Amniotic stem cell (primary cell): ENCODE measurements at regions not wholly inside any gene's neighbourhood (a gene's known extent, or its start where the extent isn't known, plus 50 kb on each side); places are given as distances from the start of the nearest gene placed in this dataset.

Experiments used
- DNase-seq: peaks from one replicate; lab custom pipeline; 2025; lab: John Stamatoyannopoulos, UW

GRCh38 chr1:244157731-244158438 lies 106.8 kb downstream of the ZBTB18 start:
- no peak for DNase-seq

- DNase-seq, result no peak
These were observed 108.6 kb downstream of the ZBTB18 start for GRCh38 chr1:244159646-244160045.

DNA sequence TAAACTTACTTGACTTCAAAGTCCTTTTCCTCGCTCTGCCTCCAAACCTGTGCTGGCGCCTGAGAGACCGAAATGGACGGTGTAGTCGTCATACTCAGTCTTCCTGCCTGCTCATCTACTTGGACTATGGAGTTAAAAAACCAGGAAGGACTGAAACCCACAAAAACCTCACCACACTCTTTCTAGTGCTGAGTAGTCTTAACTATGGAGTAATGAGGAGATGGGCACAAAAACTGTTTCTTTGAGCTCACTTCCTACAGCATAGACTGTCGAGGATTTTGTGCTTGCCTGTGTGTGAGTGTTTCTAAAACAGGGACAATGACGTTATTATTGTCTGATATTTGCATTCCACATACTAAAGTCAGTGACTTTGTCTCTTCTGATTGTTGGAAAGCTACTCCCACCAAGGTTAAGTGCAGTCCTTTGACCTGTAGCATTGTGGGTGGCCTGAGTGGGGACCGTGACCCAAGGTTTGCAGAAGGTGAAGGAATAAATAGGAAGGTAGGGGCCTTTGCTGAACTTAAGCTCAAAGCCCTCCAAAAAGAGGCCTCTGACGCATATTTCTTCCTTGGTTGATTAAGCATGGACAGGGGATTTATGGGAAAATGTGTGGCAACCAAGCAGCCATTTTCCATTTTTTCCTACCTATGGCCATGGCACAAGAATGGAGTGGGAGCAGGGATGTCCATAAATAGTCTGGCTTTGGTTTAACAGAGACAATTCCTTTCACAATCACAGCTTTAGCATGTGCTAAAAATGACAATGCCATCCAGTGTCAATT lies 109.6 kb downstream of the ZBTB18 start:
- no peak for DNase-seq

DNA sequence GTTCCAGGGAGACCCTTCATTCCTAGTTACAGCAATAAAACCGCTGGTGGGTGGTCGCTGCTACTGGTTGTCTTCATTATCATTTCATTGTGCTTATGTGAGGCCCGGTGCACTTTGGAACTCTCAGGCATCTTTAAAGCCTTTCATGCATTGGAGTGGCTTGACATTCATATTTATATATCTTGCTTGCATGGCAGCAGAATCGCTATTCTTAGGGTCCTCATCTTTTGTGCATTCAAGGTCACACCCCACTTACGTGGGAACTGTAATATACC lies 110.1 kb downstream of the ZBTB18 start:
- no peak for DNase-seq

- no peak for DNase-seq
These were observed 111.9 kb downstream of the ZBTB18 start for GRCh38 chr1:244162786-244163530.

DNA sequence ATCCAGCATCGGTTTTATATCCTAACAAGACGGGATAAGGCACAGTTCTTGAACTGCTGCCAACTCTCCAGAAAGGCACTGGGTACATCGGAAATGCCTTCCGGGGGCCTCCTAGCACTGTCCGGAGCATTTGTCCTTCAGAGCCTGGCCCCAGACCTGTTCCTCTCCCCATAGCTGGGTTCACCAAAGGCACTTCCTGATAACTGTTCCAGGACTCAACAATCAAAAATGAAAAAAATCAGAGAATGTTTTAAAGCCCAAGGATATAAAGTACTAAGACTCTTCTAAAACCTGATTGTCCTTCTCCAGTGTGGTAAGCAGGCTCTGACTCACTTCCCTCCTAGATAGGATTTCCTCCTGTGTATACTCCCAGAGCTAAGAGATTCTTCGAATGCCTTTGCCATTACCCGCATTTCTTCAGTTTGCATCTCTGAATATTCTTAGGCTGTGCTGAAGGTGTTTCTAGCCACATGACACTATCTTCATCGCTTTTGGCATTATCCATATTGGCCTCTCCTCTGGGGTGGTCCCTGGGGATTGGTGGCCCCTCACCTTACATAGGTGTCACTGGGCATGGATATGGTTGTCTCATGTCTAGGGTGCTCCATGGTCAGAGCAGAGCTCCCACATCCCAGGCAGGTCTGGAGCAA lies 112.9 kb downstream of the ZBTB18 start:
- DNase-seq, result peak; percentile 89

DNA sequence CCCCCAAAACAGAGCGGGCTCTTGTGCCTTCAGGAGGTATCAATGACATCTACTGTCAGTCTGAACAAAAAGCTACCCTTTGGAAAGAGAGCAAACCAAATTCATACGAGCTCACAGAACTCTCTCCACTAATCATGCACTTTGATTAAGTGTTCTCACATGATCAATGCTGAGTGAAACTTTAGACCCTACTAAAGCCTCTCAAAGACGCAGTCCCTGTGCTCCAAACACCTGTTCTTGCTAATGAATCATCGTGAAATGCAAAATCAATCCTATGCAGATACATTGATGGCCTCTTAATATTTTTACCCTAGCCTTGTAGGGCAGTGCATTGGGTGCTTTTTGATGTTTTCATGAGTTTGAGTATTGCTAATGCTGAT lies 113.4 kb downstream of the ZBTB18 start:
- no peak for DNase-seq

DNA sequence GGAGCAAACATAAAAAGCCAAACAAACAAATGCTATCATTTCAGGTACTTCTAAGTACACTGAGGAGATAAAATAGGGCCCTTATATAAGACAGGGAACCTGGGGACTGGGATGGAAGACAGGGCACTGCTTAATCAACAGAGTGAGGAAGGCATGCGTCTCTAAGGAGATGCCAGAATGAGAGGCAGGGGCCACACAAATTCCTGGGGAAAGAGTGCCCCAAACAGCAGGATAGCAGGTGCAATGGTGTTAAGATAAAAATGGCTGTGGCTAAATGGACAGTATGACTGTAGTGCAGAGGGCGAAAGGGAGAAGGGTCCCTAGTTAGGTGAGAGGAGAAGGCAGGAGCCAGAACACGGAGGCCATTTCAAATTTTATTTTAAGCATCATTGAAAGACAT lies 113.9 kb downstream of the ZBTB18 start:
- no peak for DNase-seq

GRCh38 chr1:244165701-244166100 lies 114.6 kb downstream of the ZBTB18 start:
- DNase-seq, result no peak

DNA sequence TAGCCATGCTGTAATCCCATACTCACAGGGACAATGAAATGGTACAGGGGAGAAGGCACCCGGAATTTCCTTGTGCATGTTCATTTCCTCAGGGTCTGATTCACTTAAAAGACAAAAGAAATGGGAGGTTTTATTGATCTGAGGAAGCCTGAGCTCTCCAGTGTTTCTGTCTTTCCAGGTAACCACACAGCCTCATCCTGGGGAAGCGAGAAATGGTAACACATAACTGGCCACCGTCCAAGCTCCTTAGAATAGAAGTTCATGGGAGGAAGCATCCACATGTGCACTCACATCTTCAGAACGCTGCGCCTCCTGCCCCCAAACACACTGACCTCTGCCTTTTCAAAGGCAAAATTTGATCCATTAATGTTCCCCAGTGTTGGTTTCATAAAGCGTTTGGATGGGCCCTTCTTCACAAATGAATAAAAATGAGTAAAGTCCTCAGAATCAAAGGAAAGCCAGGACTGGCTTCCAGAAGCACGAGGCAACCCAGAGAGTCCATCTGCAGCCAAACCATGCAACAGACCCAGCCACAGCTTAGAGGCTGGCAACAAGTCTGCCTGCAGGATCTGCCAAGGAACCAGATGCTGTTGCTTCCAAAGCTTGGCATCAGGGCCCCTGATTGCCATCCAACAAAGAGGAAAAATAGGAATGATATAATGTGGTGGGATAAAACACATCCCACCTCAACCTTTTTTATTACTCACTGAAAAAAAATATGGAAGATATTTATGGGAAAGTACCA lies 120.3 kb downstream of the ZBTB18 start:
- no peak for DNase-seq

DNA sequence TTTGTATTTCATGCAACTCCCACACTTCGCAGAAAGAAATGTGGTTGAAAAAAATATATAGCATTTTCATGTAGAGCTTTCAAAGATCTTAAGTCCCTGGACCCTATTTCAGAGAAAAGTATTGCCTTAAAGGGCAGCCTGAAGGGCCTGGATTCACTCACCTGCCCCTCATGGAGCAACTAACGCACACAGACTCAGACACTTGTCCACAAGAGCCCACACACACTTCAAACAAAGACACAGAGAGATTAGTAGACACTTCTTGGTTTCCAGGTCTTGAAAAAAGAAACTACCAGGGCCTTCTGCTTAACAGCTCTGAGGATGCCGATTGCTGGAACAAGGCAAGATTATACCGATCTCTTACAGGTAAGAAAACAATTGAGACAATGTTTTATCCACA lies 122.2 kb downstream of the ZBTB18 start:
- no peak for DNase-seq

GRCh38 chr1:244173769-244174168 lies 122.7 kb downstream of the ZBTB18 start:
- DNase-seq, result no peak

- DNase-seq, result no peak
These were observed 123.9 kb downstream of the ZBTB18 start for GRCh38 chr1:244174922-244175521.

- no peak for DNase-seq
These were observed 125.1 kb downstream of the ZBTB18 start for GRCh38 chr1:244176201-244176600.

GRCh38 chr1:244180256-244180655 lies 129.2 kb downstream of the ZBTB18 start:
- no peak for DNase-seq

- DNase-seq, result no peak
These were observed 130.8 kb downstream of the ZBTB18 start for GRCh38 chr1:244181867-244182266.

GRCh38 chr1:244183037-244183436 lies 132.0 kb downstream of the ZBTB18 start:
- no peak for DNase-seq

GRCh38 chr1:244186372-244186771 lies 135.3 kb downstream of the ZBTB18 start:
- no peak for DNase-seq

GRCh38 chr1:244187310-244187709 lies 136.2 kb downstream of the ZBTB18 start:
- no peak for DNase-seq

GRCh38 chr1:244191581-244191980 lies 140.5 kb downstream of the ZBTB18 start:
- DNase-seq, result no peak

DNA sequence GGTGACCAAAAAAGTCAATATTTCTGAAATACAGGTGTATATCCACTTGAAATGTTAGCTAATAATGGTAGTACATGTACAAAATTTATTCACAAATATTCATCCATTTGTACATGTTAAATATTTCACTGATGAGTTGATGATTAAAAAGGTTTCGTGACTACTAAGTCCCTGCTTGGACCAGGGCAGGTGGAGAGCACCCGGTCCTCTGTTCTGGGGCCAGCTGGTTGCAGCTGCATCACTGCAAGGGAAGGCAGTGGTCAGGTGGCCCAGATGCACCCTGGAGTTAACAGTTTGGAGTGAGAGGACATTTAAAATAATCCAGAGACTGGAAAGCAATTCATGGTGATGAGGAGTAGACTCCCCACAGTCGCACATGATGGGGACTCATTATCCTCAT lies 141.2 kb downstream of the ZBTB18 start:
- DNase-seq, result no peak
